Esophagus muscularis mucosa (tissue), 4 donors: ENCODE measurements at regions not wholly inside any gene's neighbourhood (a gene's known extent, or its start where the extent isn't known, plus 50 kb on each side); places are given as distances from the start of the nearest gene placed in this dataset.
A peak's percentile ranks its signal among the peaks of the same experiment; 100 is the strongest.

Source experiments
- DNase-seq: peaks from one replicate; pipeline ENCODE4 v3.0.0-alpha.2; 2017; ENCODE audit errors: extremely low spot score
- H3K27ac ChIP-seq, 4 donors: fragments of 200-600 bp; sonication (generic); replicated peaks in 1 of 4; 1 replicate in 3 of 4; 2 replicates in 1 of 4; pipeline ENCODE4 v1.5.1; 2016 to 2019; ENCODE audit warnings: mild to moderate bottlenecking in 1 of 4
- H3K27me3 ChIP-seq, 4 donors: fragments of 200-600 bp; sonication (generic); one replicate each; pipeline versions ENCODE4 v1.5.1 to v1.6.0; 2016 to 2019
- H3K36me3 ChIP-seq, 4 donors: fragments of 200-600 bp; sonication (generic); one replicate each; pipeline ENCODE4 v1.5.1; 2016 to 2019
- H3K4me1 ChIP-seq, 4 donors: fragments of 200-600 bp; sonication (generic); one replicate each; pipeline ENCODE4 v1.5.1; 2016 to 2019
- H3K4me3 ChIP-seq, 4 donors: fragments of 200-600 bp; sonication (generic); 1 replicate in 2 of 4; 2 replicates in 2 of 4; pipeline ENCODE4 v1.5.1; 2016 to 2019; ENCODE audit warnings: mild to moderate bottlenecking in 4 of 4, moderate library complexity in 1 of 4
- H3K9me3 ChIP-seq, 4 donors: fragments of 200-600 bp; sonication (generic); 1 replicate in 3 of 4; 2 replicates in 1 of 4; pipeline ENCODE4 v1.5.1; 2016 to 2019
- EP300 ChIP-seq: sonication (generic); formaldehyde crosslinking; IDR thresholded peaks from one replicate; pipeline ENCODE4 v1.6.1; 2017; ENCODE audit warnings: antibody characterized with exemption
- POLR2A ChIP-seq: fragments of 450-650 bp; IDR thresholded peaks from one replicate; pipeline ENCODE4 v1.6.1; 2017; ENCODE audit warnings: antibody characterized with exemption, moderate library complexity, mild to moderate bottlenecking, low read depth
- POLR2AphosphoS5 ChIP-seq, 2 donors: sonication (generic); formaldehyde crosslinking; IDR thresholded peaks; one replicate each; pipeline ENCODE4 v1.6.1; 2017; ENCODE audit warnings: antibody characterized with exemption in 2 of 2
- WGBS: methylation state at CpG from one replicate; pipeline ENCODE4 v1.1.5; 2018; 5-methylcytosine and 5-hydroxymethylcytosine counted together
- intact Hi-C: fragments of 100-400 bp; cut with DNase I; formaldehyde crosslinking; loops from one replicate; pipeline ENCODE4 v1.15.1; 2023
- TF ChIP-seq, protein P1 (sequence below), 3 experiments: fragments of 200-600 bp in 2 of 3; fragments of 450-650 bp in 1 of 3; sonication (generic) in 2 of 3; IDR thresholded peaks; one replicate each; pipeline ENCODE4 v1.5.1; 2017 to 2019; ENCODE audit warnings: antibody characterized with exemption in 3 of 3, mild to moderate bottlenecking in 2 of 3, moderate library complexity in 1 of 3

DNA sequence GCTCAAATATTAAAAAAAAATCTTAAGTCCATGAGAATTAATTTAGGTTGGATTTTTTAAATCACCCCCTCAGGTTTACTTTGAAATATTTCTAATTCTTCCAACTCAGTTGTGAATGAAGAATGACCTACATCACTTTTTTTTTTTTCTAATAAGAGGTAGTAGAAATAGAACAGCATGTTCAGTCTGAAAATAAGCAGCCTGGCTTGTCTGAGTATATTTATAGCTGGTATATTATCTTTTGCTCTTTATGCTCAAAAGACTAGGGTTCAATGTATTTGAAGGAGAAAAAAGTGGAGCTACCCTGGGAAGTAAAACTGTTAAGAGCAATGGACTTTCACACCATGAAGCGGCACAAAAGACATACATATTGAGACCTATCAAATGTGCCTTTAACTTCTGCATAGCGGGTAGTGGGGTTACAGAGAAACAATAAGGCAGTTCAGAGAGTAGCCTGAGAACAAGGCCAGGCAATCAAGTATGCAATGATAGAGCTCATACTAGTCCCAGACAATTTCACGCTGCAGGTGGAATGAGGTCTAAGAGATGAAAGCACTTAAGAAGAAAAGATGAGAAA lies 175.4 kb upstream of the CDH12 start:
- H3K4me1 ChIP-seq, result peaks cover 10 to 48% (median 27%) of the 10 kb centered on the region in 4 donors
- H3K36me3 ChIP-seq, result no peaks in the 10 kb centered on the region
- no peaks in the 10 kb centered on the region for H3K9me3 ChIP-seq
- H3K27me3 ChIP-seq, result no peaks in the 10 kb centered on the region
- no peak for DNase-seq
- TF ChIP-seq, protein P1, sequence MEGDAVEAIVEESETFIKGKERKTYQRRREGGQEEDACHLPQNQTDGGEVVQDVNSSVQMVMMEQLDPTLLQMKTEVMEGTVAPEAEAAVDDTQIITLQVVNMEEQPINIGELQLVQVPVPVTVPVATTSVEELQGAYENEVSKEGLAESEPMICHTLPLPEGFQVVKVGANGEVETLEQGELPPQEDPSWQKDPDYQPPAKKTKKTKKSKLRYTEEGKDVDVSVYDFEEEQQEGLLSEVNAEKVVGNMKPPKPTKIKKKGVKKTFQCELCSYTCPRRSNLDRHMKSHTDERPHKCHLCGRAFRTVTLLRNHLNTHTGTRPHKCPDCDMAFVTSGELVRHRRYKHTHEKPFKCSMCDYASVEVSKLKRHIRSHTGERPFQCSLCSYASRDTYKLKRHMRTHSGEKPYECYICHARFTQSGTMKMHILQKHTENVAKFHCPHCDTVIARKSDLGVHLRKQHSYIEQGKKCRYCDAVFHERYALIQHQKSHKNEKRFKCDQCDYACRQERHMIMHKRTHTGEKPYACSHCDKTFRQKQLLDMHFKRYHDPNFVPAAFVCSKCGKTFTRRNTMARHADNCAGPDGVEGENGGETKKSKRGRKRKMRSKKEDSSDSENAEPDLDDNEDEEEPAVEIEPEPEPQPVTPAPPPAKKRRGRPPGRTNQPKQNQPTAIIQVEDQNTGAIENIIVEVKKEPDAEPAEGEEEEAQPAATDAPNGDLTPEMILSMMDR (IDR thresholded peaks at IDR 0.05), result no peak
- TF ChIP-seq POLR2A (no peak), POLR2AphosphoS5 (IDR thresholded peaks at IDR 0.05) (no peak), EP300 (no peak)
- 94% methylated on average over 3 of the region's 3 CpGs for WGBS
- no peak overlapping the region for H3K4me3 ChIP-seq
- intact Hi-C loops, result no loop called here
- H3K27ac ChIP-seq, result peak overlapping the region in 2 of 4 donors; percentile 20 to 66

DNA sequence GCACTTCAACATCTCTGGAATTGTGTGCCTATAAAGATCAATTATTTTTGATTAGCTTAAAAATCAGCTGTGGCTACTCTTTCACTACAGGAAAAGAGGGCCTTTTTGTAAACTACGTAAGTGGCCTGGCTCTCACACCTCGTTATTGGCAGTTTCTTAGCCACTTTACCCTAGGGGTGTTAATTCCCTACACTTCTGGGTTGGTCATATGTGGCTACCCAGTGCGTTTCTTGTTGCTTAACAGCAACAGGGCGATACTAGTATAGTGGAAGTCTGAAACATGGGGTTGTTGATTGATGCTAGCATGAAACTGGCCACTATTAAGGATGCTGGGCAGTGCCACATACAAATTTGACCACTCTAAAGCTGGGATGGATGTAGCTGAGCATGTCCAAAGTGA lies 174.7 kb upstream of the CDH12 start:
- peak overlapping the region; percentile 5 to 66 (median 56) for H3K27ac ChIP-seq
- DNase-seq, result no peak
- H3K4me3 ChIP-seq, result no peak overlapping the region
- H3K36me3 ChIP-seq, result no peaks in the 10 kb centered on the region
- no peaks in the 10 kb centered on the region for H3K27me3 ChIP-seq
- TF ChIP-seq, protein P1 (IDR thresholded peaks at IDR 0.05), result no peak
- no peak for TF ChIP-seq POLR2A
- no peak for TF ChIP-seq POLR2AphosphoS5 (IDR thresholded peaks at IDR 0.05)
- WGBS, result 88% methylated on average over 4 of the region's 4 CpGs
- no peaks in the 10 kb centered on the region for H3K9me3 ChIP-seq
- H3K4me1 ChIP-seq, result peaks cover 10 to 48% (median 27%) of the 10 kb centered on the region in 4 donors
- intact Hi-C loops, result no loop called here

DNA sequence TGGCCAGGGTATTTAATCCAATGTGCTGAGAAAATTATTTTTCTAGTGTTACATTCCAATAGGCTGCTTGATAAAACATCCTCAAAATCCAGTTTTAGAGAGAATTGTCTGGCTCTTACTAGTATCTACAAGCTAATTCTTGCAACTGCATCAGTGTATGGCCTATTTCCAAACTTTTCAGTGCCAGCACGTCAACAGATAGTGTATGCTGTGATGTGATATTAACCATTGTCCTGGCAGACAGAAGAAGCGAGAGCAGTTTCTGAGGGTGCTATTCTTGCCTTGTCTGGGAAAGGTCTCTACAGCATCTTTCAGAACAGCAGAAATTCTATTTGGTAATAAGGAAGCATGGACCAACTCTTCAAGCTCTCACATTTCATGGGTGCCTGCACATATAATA lies 174.2 kb upstream of the CDH12 start:
- Histone ChIP-seq H3K27ac (peak overlapping the region; percentile 5 to 66 (median 56)), H3K4me3 (no peak overlapping the region), H3K36me3 (no peaks in the 10 kb centered on the region), H3K9me3 (no peaks in the 10 kb centered on the region), H3K4me1 (peaks cover 10 to 48% (median 27%) of the 10 kb centered on the region in 4 donors), H3K27me3 (no peaks in the 10 kb centered on the region)
- DNase-seq, result no peak
- no peak for TF ChIP-seq POLR2A
- TF ChIP-seq EP300, result peak; percentile 26
- TF ChIP-seq POLR2AphosphoS5 (IDR thresholded peaks at IDR 0.05), result peak in 1 of 2 donors; percentile 43
- intact Hi-C loops, result no loop called here
- 41% methylated on average over 2 of the region's 2 CpGs for WGBS

DNA sequence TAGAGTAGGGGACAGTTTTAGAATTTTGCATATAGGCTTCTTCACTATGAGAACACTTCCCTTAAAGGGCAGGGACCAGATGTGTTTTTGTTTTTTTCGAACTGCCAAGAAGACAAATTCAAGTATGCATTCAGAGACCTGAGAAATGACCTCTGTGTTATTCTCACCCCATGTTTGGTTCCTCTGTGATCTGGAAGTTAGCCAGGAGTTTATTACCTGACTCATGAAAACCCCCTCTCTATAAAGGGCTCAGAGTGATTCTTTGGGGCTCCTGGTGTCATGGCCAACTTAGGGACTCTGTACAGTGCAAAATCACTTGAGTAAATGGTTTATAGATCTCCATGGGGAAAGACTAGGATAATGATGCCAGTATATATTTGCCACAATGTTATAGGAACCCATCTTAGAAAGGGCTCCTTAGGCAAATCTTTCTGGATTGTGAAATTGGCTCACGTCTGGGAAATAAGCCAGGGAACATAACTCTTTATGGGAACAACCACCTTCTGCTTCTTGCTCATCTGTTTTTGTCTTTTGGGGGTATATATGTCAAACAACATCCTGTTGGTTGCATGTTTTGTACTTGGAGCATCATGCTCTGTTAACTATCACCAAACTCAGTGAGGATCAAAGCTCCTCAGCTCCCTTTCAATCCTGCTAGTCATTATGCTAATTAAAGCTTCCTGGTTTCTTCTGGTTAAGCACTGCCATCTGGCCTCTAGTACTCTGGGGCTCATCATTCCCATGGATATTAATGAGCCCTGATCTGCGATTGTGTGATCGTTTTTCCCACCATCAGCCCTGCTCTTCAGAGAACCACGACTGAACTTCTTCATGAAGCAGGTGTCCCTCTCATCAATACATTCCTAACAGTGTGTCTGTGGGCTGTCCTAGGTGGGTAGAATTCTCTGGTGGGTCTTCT lies 173.4 kb upstream of the CDH12 start:
- no peak overlapping the region for H3K4me3 ChIP-seq
- peaks cover 10 to 48% (median 27%) of the 10 kb centered on the region in 4 donors for H3K4me1 ChIP-seq
- intact Hi-C loops, result no loop called here
- WGBS, result 69% methylated on average over 5 of the region's 5 CpGs
- H3K27ac ChIP-seq, result peak overlapping the region; percentile 25 to 66 (median 56)
- DNase-seq, result no peak
- no peaks in the 10 kb centered on the region for H3K36me3 ChIP-seq
- H3K9me3 ChIP-seq, result no peaks in the 10 kb centered on the region
- TF ChIP-seq, protein P1 (IDR thresholded peaks at IDR 0.05), result no peak
- TF ChIP-seq POLR2AphosphoS5 (IDR thresholded peaks at IDR 0.05) (peak in 1 of 2 donors; percentile 46), EP300 (peak; percentile 45), POLR2A (no peak)
- H3K27me3 ChIP-seq, result no peaks in the 10 kb centered on the region

DNA sequence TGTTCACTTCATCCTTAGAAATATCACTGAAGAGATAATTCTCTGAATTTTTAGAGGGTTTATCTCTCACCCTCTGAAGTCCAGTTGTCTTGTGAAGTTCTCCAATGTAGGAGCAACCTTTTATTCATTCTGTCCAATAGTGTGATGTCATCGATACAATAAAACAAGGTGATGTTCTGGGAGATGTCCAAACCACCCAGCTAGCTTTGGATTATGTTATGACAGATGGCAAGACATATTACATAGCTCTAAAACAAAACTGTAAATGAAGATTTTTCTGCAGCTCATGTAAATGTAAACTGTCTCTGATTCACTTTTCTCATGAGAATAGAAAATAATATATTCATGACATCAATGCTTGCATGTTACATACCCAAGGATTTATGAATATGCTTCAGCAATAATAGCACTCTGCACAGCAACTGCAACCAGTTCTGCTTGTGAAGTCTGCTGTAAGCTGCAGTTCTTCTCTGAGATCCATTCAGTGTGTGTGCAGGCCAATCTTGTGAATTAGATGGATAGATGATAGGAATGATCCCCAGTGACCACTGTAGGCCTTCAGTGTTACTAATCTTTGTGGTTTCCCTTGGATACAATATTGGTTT lies 172.6 kb upstream of the CDH12 start:
- no peaks in the 10 kb centered on the region for H3K27me3 ChIP-seq
- TF ChIP-seq POLR2AphosphoS5 (IDR thresholded peaks at IDR 0.05) (no peak), POLR2A (no peak)
- TF ChIP-seq, protein P1 (IDR thresholded peaks at IDR 0.05), result no peak
- 25% methylated on average over 1 of the region's 1 CpG for WGBS
- intact Hi-C loops, result no loop called here
- peak overlapping the region in 3 of 4 donors; percentile 48 to 66 (median 63) for H3K27ac ChIP-seq
- no peaks in the 10 kb centered on the region for H3K9me3 ChIP-seq
- peaks cover 10 to 48% (median 27%) of the 10 kb centered on the region in 4 donors for H3K4me1 ChIP-seq
- no peak for DNase-seq
- H3K4me3 ChIP-seq, result no peak overlapping the region
- no peaks in the 10 kb centered on the region for H3K36me3 ChIP-seq
